Fibroblast of skin of scalp (primary cell): ENCODE measurements at regions not wholly inside any gene's neighbourhood (a gene's known extent, or its start where the extent isn't known, plus 50 kb on each side); places are given as distances from the start of the nearest gene placed in this dataset.

Experiments used
- DNase-seq: peaks from one replicate; pipeline ENCODE4 v3.0.0-alpha.2; 2013

DNA sequence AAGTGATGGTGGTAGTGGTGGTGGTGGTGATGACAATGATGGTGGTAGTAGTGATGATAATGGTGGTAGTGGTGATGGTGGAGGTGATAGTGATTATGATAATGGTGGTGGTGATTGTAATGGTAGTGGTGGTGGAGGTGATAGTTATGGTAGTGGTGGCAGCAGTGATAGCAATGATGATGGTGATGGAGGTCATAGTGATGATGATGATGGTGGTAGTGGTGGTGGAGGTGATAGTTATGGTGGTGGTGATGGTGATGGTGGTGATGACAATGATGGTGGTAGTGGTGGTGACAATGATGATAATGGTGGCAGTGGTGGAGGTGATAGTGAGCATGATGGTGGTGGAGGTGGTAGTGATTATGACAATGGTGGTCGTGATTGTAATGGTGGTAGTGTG is 191.7 kb upstream of the RNF32 start:
- DNase-seq, result no peak

DNA sequence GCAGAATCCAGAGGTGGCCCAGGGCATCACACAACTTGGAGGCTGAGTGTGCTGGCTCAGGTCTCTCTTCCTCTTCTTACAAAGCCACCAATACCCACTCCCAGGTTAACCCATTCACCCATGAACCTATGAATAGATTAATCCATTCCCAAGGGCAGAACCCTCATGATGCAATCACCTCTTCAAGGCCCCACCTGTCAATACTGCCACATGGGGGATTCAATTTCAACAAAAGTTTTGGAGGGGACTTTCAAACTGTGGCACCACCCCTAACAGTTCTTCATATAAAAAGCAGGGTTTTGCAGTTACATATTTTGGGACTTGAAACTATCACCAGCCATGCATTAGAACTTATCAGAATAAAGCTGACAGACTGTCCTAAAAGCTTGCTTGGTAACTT is 193.6 kb upstream of the RNF32 start:
- no peak for DNase-seq

DNA sequence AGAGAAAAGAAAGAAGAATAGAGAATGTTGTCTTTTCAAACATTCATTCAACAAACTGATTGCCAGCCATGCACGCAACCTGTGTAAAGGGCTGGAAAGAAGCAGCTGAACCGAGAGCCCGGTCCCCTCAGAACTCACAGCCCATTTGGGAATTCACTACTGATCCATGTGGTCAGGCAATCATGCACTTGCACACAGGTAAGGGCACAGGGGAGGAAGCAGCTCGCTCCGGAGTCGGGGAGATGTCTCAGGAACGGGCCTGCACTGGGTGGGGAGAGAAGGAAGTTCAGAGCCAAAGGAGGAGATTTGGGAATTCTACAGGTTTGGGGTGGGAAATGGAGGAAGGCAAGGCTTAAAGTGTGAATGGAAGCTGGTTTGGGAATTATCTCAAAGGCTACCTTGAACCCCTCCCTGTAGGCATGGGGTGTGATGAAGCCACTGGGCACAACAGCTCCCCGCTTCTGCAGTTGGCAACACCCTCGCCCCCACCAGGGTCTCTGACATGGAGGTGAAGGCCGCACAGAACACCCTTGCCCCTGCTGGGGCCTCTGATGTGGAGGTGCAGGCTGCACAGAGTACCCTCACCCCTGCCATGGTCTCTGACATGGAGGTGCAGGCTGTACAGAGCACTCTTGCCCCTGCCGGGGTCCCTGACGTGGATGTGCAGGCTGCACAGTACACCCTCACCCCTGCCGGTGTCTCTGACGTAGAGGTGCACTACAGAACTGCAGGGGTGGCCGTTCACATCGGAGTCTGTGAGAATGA is 194.4 kb upstream of the RNF32 start:
- DNase-seq, result no peak

DNA sequence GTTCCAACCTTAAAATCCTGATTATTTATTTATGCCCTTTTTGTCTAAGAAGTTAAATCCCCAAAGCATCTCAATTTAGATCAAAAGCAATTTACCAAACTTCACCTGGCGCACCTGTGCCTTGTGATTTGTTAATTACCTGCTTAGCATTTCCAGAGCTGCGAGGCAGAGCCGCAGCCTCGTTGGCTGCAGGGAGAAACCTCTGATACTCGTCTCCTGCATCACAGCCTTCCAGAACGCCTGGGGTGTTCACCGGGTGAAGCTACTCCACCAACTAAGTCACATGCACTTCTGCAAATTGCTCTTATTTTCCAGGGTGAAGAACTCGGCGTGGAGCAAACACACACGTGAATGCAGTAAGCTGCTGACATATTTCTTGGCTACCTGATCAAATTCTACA is 198.1 kb upstream of the RNF32 start:
- no peak for DNase-seq

DNA sequence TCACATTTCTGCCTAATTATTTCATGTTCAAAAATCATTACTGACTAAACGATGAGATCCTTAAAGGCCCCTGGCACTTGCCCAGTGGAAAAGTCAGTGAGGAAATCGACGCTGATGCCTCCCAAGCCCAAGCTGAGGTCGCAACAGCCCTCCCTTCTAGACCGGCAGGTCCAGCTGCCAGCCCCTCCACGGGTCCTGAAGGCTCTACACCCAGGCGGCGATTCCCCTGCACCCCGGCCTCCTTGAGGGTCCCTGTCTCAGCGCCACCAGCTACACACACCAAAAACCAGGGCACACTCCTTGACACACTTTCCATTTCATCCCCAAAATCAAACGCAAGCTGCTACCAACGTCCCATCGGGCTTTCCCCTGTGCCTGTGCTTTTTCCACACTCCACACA is 200.1 kb upstream of the RNF32 start:
- no peak for DNase-seq

DNA sequence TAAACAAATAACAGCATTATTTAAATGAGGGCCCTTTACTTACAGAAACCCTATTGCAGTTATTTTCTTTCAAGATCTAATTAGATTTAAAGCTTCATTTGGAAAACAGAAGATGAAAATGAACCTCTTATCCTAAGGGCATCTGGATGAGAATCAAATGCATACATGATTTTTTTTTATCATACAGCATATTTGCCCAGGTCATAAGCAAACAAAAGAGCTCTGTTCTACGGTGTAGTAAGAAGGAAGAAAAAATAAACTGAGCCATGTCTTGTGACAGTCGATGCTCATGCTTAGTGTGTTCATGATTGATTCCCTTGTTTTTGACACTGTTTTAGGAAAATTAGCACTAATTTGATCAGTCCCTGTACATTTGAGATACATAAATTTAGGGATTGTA is 202.6 kb upstream of the RNF32 start:
- DNase-seq, result no peak

DNA sequence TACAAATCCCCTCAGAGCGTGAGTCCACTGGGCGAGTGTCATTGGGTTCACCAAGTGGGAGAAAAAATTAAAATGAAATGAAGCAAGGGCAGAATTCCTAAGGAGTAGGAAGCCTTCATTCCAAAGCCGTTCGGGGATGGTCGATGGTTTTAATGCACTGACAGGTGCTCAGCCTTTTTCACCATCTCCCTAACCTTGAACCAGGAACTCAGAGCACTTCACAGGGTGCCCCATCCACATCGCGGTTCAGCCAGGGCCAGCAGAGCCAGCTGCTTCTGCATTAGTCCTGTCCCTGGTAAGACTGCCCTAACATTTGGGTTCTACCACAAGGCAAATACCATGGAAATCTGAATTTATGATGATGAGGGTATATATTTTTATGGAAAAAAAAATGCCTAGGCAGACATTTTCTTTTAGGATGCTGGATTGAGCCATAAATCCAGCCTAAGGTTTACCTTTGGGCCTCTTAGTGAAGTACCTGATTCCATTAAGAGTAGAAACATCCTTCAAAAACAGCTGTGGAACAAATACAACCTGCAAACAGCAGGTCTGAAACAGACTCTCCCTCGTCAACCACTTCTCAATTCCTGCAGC is 203.5 kb upstream of the RNF32 start:
- DNase-seq, result no peak

DNA sequence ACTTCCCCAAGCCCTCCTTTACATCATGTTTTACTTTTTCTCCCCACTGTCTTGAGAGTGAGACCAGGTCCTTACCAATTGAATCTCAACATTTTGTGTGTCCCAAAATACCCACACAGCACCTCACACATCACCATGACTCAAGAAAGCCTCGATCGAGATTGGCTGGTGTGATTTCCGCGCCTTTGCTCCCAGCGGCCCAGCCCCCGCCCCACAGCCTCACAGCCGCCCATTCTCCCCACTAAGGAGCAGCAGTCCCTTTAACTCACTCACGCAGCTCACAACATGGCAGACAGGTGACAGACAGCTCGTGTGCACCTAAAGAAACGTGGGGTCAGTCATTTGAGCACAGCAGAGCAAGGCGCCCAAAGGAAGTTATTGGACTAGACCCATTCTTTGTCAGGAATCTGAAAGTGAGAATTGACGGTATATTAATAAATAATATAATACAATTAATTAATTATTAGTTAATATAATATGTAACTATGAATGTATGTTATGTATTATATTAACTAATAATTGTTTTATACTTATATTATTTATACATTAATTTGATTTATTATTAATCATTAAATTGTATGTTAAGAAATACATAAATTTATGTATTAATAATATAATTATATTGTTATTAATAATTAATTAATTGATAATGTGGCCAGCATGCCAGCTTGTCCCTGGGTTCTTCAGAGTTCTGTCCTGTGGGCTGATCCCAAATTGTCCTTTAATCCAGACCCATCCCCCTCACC is 204.9 kb upstream of the RNF32 start:
- no peak for DNase-seq

DNA sequence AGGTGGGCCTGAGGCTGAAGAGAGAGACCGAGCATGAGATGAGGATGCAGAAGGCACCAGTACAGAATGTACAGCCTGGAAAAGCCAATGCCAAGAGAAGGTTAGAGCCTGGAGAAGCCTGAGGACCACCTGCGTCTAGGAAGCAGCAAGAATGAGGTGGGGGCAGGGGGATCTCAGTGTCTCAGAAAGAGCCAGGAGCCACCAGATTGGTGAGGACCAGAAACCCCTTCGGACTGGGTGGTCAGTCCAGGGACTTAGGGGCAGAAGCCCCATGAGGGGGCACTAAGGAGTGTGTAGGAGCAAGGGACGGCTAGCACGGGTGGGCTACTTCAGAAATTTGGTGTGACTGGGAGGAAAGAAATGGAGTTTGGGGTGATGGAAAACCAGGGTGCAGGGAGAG is 205.9 kb upstream of the RNF32 start:
- no peak for DNase-seq

DNA sequence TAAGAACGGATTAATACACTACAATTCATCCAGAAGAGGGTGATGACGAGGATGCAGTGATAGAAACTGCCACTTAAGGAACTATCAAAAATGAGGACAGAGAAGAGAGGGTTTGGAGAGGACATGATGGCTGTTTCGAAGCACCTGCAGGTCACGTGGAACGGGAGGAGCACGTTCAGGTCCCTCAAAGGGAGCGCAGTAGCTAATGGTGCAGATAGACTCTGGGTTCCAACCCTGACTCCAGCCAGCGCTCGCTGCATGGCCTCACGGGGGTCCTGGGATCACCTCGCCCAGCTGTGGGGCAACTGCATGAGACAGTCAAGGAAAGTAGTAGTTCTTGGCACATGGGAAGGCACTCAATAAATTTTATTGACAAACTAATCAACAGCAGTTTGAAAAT is 208.6 kb upstream of the RNF32 start:
- DNase-seq, result no peak

DNA sequence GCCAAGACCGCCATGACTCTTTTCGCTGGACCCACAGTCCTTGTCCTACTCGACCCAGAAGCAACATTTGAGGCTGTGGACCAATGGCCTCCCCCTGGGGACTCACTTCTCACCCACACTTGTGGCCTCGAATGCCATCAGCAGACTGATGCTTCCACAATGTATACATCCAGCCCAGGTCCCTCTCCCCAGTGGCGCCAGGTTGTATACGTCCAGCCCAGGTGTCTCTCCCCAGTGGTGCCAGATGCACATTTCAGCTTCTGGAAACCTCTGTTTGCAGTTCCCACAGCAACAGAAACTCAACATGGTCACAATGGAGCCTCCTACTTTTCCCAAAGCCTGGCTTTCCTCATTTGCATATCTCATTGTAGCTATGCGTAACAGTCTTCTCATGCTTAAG is 210.5 kb upstream of the RNF32 start:
- DNase-seq, result no peak

DNA sequence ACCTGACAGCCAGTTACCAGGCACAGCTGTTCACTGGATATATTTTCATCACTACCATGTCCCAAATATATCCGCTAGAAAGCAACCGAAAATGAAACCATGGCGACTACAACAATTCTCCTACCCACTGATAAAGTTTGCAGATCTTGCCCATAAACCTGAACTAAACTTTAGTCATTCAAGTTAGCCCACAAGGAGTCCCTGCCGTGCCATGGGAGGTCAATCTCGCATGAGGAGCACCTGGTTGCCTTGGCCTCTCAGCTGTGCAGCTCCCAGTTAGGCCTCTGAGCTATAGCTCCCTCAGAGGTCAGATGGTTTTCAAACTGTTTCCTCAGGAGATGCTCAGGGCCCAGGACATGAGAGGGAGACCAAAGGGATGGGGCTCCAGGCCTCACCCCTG is 211.1 kb upstream of the RNF32 start:
- no peak for DNase-seq

DNA sequence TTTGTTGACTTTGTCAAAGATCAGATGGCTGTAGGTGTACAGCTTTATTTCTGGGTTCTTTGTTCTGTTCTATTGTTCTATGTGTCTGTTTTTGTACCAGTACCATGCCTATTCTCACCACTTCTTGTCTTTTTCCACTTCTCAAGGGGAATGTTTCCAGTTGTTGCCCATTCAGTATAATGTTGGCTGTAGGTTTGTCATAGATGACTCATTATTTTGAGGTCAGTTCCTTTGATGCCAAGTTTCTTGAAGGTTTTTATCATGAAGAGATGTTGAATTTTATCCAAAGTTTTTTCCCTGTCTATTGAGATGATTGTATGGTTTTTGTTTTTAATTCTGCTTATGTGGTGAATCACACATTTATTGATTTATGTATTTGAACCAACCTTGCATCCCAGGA is 216.7 kb upstream of the RNF32 start:
- DNase-seq, result no peak

DNA sequence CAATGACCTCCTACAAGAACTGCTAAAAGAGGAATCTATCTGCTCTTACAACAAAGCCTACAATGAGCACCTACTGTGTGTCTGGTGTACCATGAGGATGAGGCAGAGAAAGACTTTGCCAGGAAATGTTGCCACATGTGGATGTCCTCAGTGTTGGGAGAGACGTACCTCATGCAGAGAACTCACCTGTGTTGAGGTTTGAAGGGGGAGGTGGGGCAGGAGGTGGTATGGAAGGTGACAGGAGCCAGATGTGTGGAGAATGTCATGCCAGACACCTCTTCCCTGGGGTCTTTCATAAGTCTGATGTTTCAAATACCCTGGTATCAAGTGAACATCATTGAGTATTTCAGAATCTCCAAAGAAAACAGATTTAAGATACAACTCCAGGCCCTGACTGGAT is 220.1 kb upstream of the RNF32 start:
- no peak for DNase-seq

DNA sequence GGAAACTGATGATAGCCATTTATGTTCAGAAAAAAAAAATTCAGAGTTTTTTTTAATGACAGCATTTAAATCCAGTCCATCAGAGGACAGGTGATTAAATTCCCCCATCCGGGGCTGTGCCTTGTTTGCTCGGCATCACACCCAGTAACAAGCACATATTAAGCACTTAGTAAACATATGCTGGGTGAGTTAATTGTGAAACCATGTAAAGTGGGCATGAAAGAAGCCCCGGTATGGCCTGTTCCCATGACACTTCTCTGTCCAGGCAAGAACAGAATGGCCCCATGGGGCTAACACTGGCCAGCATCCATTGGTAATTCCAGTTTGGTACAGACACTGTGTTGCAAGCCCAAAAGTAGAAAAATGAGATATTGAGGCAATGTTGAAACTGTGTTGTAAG is 220.8 kb upstream of the RNF32 start:
- no peak for DNase-seq

DNA sequence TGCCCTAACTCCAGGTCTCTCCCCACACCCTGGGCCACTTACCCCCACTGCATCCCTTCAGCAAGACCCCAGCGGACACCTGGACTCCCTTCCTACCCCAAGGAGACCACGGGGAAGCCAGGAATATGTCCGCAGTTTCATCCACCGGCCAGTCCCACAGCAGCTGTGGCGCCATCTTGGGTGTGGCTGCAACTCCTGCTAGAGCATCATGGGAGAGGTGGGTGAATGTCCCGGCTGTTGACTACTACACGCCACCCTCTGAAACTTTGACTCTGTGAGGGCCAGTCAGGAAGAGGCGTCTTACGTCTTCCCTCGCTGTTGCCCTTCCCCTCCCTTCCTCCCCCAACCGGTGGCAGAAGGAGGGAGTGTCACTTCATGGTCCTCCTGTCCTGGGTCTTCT is 238.3 kb upstream of the RNF32 start:
- DNase-seq, result no peak

DNA sequence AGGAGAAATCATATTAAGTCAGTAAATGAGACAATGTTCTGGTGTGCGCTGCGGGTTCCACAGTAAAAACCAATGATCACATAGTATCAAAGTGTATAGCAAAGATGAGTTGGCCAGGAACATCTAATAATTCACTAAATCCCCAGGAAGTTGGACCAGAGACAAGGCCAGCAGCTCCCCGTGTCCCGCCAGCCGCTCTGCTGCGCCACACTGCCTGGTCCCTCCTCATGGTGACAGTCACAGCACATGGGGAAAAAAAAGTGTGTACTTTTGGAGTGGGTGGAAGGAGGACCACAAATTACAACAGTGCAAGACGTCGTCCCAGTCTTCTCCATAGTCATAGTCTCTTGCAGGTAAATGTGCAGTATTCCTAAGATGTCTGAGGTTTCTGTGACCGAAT is 239.0 kb upstream of the RNF32 start:
- no peak for DNase-seq

DNA sequence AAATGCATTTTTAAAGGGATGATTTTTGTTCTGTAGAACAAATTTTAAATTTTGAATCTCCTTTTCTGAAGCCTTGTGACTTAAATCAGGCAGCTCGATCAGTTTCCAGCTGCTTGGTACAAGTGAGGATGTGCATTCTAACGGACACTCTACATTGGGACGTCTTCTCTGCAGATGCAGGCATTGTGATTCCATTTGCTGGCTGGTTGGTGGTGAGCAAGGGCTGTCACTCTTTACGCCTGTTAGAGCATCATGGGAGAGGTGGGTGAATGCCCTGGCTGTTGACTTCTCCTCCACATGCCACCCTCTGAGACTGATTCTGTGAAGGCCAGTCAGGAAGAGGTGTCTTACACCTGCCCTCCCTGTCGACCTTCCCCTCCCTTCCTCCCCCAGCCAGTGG is 240.5 kb upstream of the RNF32 start:
- DNase-seq, result no peak

DNA sequence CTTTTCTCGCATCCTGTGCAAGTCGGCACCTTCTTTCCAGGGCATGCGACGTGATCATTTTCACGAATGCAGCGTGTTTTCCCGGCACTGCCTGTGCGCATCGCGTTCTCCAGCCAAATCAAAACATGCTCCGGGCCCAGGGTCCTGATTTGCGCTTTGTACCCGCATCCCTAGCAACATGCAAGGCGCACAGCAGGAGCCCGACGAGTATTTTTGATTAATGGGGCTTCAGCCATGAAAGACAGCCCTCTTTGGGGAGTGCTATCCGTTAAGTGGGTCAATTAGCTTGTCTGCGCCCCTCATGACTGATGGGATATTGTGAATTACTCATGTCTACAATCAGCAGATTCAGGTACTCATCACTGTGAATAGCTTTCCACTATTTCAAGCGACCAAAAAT is 243.3 kb upstream of the RNF32 start:
- no peak for DNase-seq

DNA sequence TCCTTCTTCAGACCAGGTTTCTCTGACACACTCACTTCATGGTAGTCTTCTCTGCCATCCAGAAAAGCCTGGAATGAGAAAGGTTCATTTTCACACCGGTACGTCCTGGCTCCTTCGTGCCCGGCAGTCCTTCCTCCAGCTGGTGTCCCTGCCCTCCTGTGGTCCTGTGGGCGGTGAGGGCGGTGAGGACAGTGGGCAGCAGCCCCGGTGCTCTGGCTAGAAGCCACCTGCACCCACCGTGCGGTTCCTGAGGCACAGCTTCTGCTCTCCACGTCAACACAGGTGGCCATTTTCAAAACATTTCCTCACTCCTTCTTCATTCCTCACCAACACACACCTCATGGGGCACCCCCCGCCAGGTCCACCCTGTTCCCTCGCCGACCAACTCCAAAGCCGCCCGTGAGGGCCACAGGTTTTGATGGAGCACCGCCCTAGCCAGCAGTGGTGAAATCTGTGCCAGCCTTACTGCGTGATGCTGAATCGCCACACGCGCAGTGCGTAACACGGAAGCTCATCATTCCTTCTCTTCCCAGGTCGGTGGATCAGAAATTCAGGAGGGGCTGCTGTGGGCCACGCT is 251.4 kb upstream of the RNF32 start:
- no peak for DNase-seq

DNA sequence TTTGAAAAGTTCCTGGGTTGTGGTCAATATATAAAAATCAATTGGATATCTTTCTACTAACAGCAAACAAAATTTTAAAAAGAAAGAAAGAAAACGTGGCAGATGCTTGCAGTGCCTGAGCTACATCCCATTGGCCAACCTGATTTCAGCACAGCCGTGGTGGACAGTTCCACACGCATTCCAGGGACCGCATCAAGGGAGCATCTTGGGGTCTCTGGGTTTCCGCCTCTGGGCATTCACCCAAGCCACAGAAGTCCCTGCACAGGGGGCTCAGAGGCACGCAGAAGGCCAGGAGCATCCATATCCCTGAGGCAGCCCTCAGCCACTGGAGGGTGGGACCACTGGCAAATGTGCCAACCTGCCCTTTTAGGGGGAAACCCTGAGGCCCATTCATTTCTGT is 254.5 kb upstream of the RNF32 start:
- no peak for DNase-seq

DNA sequence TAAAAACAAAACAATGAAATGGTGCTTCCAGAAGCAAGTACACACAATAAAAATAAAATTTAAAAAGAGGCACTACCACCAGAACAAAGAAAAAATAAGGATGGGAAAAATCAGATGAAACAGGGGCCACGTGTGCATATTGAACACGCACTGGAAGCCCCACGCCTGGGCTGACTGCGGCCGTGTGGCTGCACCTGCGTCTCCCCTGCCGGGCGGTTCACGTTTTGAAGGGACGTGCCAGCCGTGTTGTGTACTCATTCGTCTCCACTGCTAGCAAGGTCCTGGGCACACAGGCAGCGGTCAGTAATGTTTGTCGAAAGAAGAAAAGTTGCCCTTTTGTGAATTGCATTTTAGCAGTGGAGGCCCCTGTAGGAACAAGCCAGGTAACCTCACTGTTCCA is 255.9 kb upstream of the RNF32 start:
- no peak for DNase-seq

DNA sequence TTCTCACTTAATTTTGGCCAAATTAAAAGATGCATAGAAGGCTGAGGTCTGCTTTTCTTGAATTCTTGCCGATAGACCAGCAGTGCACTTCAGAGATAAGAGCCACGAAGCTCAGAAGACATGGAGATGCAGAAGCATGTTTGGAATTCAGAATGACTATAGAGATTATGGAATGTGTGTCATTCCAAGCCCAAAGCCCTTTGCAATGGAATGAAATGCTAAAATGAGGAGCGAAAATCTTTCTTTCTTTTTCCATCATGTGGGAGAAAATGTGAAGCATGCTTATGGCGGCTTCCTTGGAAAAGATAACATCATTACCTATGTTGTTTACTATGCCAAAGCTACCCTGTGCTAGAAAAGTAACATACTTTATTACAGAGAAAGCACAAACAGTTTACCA is 257.0 kb upstream of the RNF32 start:
- DNase-seq, result no peak

DNA sequence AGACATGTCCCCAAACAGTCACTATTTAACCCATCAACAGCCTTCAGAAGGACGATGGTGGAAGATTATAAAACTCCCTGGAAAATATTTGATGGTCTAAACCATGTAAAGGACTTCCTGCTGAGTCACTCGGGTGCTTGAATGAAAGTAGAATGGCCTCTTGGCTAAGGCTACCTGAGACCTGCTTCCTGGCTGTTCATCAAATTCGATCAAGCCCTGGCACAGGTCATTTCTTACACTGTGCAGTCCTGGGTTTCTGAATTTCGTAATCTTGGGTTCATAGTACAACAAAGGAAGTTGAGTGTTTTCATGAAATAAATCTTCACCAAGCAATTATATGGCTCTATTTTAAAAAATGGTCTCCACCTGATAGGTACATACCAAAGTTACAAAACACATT is 260.3 kb upstream of the RNF32 start:
- no peak for DNase-seq
